Activated CD8-positive, alpha-beta memory T cell treated with anti-CD3 and anti-CD28 coated beads, Interleukin-2, amount 50 U/mL, for 1 hour (primary cell): ENCODE measurements at regions not wholly inside any gene's neighbourhood (a gene's known extent, or its start where the extent isn't known, plus 50 kb on each side); places are given as distances from the start of the nearest gene placed in this dataset.

Experiments used
- DNase-seq: peaks from one replicate; pipeline ENCODE4 v3.0.0-alpha.2; 2020; ENCODE audit errors: extremely low read depth

DNA sequence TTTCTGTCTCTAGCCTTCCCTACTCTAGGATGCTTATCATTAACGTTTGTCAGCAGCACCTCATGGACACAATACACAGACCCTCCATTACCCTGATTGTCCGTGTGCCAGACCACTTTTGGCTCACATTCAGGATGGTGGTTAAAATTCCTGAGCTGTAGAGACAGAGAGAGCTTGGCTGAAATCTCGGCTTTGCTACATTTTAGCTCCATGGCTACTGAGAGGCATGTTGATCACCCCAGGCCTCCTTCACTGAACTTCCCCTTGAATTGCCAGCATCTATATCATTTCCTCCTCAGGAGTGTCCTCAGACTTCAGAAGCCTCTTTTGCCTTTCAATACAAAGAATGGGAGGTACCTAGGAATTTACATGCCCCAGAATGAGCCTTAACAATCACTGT lies 104.7 kb upstream of the ISL1 start:
- no peak for DNase-seq

DNA sequence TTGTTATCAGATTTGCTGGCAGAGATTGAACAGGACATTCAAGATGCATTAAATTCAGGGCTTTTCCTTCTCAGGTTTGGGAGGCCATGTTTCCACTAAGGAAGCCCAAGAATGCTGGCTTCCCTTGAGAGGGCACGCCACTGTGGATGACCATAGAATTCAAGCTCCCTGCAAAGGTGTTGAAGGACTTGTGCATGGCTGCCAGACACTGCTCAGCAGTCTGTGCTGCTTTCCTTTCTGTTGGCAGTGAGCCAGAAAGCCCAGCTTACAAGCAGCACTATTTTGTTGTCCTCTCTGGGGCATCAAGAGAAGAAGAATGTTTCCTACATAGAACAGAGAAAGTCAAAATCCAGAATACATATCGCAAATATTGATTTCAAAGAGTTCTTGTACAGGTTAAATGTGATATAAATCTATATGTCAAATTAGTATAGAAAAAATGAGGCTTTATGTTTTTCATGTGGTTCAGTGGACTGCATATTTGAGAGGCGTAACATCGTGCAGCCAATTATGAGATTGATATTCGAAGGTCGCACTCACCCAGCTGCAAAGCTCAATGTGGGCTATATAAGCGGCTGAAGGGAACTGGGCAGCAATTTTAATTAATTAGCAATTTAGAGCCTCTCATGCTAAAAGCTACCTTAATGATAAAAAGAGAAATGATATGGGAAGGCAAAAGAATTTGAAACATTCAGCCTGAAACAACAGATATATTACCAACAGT lies 103.1 kb upstream of the ISL1 start:
- no peak for DNase-seq

- no peak for DNase-seq
These were observed 97.2 kb upstream of the ISL1 start for GRCh38 chr5:51286046-51286445.

GRCh38 chr5:51302343-51302742 lies 80.9 kb upstream of the ISL1 start:
- no peak for DNase-seq

DNA sequence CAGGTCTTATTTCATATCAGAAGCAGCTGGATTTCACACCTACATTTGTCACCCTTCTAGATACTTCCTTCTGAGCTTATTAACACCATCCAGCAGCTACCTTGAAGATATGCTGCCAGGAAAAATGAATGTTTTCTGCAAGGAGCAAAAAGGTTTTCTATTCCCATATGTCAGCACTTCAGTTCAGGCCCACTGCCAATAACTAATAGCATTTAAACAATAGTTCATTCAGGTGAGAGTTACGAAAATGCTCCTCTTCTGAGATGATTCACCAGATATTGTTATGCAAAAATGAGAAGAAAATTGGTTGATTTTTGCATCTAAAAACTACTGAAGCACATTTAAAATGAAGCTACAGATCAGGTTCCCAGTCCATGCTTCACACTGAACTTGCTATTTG lies 56.4 kb upstream of the ISL1 start:
- no peak for DNase-seq
